ENCODE measurements at regions not wholly inside any gene's neighbourhood (a gene's known extent, or its start where the extent isn't known, plus 50 kb on each side); places are given as distances from the start of the nearest gene placed in this dataset.

DNA sequence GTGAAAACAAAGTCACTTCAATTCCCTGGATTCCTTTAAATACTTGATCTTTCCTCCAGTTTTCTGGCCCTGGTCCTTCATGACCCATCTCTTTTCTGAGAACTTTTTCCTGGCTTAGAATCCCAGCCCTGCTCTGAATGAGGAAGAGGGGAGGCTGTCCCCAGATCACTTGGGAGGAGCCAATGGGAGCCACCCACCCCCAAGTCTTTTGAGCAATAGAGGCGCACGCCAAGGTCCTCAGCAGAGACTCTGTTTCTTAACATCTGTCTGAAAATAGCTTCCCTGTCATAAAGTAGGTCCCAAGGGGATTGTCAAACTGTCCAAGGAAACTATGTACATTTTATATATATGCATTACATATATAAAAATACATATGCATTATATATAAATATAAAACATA is 126.8 kb downstream of the ADRA2A start:
- DNase-seq (ENCODE audit: low read depth in 2 of 2) = no peak

DNA sequence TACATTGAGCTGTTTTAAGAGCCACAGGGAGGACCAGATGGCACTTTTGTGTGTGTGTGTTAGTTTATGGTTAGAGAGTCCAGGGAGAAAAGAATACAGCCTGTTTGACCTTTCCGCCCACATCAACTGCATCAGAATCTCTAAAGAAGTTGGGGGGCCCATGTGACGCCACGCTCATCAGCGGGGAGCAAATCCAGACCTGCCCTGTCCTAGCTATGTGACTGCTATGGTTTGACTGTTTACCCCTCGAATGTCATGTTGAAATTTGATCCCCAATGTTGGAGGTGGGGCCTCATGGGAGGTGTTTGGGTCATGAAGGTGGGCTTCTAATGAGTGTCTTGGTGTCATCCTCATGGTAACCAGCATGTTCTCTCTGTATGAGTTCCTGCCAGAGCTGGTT is 128.0 kb downstream of the ADRA2A start:
- DNase-seq (ENCODE audit: low read depth in 2 of 2) = no peak

DNA sequence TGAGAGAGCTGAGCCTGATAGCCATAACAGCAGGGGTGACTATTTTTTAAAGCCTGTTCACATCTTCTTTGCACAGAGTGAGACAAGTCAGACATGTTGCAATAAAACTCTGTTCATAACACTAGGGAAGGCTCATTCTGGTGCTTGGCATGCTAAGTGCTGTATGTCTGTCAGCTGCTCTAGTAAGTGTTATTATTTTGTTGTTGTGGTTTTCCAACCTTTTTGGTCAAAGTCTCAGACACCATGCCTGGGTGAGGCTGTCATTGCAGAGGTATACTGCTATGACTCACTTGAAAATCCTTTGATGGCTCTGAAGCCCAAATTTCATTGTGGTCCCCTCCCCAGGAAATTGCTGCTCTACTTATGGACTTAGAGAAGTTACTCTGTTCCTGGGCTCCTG is 129.7 kb downstream of the ADRA2A start:
- no peak for DNase-seq (ENCODE audit: low read depth in 2 of 2)

DNA sequence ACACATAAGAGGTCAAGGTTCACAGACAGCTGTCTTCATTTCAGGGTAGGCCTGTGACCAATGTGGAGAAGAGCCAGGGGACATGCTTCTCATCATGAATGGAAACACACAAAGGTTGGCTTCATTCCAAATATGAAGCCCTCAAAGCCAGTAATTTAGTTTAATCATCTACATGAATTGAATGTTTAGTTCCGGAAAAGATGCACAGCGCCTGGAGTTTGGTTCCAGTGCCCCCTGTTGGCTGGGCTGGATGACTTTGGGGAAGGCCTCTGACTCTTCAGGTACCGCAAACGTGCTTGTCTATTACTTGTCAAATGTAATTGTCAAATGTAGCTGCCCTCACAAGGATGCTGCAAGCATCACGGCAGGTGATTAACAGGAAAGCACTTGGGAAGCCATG is 130.7 kb downstream of the ADRA2A start:
- DNase-seq (ENCODE audit: low read depth in 2 of 2) = no peak

DNA sequence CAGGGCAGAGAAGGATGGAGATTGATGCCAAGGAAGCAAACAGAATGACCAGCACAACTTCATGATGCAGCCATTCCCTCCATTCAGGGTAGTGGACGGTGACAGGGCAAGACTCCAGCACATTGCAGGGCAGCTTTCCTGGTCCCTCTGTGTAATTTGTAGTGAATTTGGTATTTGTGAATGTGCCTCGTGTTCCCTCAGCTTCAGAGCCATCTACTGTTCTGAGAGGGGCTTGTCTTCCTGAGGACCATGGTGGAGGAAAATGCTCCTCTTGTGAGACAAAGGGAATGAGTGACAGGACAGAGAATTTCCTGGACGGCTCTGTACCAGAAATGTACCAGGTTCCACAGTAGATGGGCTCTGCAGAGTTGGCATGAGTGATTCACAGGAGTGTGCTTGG is 132.1 kb downstream of the ADRA2A start:
- DNase-seq (ENCODE audit: low read depth in 2 of 2) = no peak

GRCh38 chr10:111209692-111210091 is 132.9 kb downstream of the ADRA2A start:
- DNase-seq (ENCODE audit: low read depth in 2 of 2) = no peak

GRCh38 chr10:111211241-111211640 is 134.4 kb downstream of the ADRA2A start:
- DNase-seq (ENCODE audit: low read depth in 2 of 2) = no peak

- DNase-seq (ENCODE audit: low read depth in 2 of 2) = no peak
These were observed 134.9 kb downstream of the ADRA2A start for GRCh38 chr10:111211706-111212105.

GRCh38 chr10:111221682-111222480 is 145.1 kb downstream of the ADRA2A start:
- DNase-seq (ENCODE audit: low read depth in 2 of 2) = no peak

DNA sequence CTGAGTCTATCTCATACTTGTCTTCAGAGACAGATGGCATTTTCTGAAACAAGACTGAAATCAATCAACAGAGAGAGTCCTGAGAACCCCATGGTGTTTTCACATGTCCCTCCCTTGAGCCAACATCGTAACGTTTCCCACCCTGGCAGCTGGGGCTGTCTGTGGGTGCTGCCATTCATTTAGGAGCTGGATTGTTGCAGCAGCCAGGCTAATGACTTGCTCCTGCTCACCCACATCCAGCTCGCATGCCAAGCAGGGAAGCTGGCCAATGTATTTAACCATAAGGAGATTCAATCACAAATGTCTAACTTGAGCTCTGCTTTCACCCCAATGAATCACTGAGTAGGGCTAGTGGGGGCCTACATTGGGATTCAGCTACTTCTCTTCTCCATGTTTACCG is 146.1 kb downstream of the ADRA2A start:
- DNase-seq (ENCODE audit: low read depth in 2 of 2) = no peak

- DNase-seq (ENCODE audit: low read depth in 2 of 2) = no peak
These were observed 154.9 kb downstream of the ADRA2A start for GRCh38 chr10:111231779-111232178.

DNA sequence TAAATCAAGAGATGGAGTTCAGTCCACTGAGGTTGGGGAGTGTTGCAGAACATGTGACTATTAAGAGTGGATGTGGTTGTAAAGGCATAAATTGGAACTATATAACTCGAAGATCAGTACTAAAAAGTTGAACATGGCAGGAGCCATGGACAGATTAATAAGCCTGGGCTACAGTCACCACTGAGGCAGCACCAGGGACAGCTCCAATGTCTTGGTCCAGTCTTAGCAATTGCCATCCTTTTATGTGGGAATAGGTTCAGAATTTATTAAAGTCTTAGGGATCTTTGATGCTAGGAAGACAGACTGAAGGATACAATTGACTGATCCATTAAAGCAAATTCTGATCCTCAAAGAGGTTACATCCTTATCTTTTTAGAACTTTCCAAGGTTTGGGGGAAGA is 156.6 kb downstream of the ADRA2A start:
- DNase-seq (ENCODE audit: low read depth in 2 of 2) = no peak

DNA sequence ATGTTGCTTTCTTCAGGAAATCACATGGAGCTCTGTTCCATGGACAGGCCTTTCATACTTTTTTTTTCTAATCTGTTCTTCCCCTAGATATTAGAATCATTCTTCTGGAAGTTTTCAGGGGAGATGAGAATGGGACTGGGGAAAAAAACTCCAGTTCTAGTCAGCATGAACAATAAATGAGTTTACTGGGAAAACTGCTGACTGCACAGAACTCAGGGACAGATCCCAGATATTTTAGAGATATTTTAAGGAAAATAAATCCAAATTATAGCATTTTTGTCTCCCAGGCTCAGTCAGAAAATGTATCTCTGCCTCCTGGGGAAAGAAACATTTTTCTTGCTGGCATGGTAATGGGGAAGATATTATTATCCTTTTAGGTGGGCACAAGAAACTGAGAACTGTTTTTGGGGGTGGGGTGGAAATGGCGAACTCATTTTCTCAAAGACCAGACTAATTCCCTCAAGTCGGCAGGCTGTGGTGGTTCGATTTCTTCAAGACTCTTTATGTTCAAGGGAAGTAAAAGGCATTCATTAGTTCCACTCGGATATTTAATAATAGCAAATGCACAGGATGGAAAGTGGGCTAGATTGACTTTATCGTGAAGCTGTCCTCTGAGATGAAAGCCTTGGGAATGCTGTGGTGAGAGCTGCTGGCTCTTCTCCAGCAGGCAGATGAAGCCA is 157.5 kb downstream of the ADRA2A start:
- DNase-seq (ENCODE audit: low read depth in 2 of 2) = no peak

- no peak for DNase-seq (ENCODE audit: low read depth in 2 of 2)
These were observed 158.1 kb downstream of the ADRA2A start for GRCh38 chr10:111234914-111235302.

DNA sequence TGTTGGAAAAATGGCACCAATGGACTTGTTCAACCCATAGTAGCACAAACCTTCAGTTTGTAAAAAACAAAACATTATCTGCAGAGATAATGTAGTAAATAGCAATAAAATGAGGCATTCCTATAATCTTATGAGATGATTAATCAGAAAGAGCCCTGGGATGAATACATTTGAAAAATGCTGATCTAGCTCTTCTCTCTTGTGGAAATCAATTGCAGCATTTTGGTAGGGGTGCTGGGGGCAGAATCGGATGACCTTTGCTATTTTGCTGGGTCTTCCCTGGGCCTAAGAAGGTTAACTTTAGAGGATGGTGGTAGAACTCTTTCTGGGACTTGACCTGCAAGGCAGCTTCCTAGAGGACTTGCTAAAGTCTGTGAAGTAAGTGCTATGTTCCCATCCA is 163.5 kb downstream of the ADRA2A start:
- DNase-seq (ENCODE audit: low read depth in 2 of 2) = no peak

GRCh38 chr10:111243126-111243525 is 166.3 kb downstream of the ADRA2A start:
- no peak for DNase-seq (ENCODE audit: low read depth in 2 of 2)

GRCh38 chr10:111246136-111246535 is 169.3 kb downstream of the ADRA2A start:
- no peak for DNase-seq (ENCODE audit: low read depth in 2 of 2)

DNA sequence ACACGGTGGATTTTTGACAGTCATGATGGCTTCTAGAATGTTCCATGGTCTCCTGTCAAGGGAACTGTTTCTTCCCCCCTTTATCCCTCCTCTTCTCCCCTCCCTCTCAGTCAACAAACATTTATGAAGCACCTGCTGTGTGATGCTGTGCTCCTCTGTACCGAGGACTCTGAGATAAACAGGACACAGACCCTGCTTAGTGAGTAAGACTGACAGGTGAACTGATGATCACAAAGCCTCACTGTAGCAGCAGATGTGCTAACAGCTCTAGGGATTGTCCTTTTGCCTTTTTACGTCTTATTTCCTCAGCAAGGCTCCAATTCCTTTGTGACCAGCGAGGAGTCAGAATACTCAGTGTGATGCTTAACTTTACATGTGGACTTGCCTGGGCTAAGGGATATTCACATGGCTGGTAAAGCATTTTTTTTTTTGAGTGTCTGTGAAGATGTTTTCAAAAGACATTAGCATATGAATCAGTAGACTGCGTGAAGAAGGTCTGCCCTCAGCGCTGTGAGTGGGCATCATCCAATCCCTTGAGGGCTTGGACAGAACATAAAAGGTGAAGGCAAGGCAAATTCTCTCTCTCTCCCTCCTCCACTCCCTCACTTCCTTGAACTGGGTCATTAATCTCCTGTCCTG is 170.1 kb downstream of the ADRA2A start:
- DNase-seq (ENCODE audit: low read depth in 2 of 2) = no peak

- no peak for DNase-seq (ENCODE audit: low read depth in 2 of 2)
These were observed 171.1 kb downstream of the ADRA2A start for GRCh38 chr10:111247781-111248389.

DNA sequence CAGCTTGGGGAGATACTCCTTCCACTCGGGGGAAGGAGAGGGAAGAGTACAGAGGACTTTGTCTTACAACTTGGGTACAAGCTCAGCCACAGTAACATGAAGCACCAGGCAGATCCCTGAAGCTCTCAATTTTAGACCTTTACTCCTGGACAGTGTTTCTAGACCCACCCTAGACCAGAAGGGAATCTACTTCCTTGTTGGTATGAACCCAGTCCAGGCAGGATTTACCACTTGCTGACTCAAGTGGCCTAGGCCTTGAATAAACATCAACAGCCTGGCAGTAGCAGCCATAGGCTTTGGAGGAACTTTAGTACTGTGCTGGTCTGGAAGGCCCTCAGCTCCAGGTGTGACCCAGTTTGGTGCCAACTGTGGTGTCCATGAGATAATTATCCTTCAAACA is 173.1 kb downstream of the ADRA2A start:
- no peak for DNase-seq (ENCODE audit: low read depth in 2 of 2)

DNA sequence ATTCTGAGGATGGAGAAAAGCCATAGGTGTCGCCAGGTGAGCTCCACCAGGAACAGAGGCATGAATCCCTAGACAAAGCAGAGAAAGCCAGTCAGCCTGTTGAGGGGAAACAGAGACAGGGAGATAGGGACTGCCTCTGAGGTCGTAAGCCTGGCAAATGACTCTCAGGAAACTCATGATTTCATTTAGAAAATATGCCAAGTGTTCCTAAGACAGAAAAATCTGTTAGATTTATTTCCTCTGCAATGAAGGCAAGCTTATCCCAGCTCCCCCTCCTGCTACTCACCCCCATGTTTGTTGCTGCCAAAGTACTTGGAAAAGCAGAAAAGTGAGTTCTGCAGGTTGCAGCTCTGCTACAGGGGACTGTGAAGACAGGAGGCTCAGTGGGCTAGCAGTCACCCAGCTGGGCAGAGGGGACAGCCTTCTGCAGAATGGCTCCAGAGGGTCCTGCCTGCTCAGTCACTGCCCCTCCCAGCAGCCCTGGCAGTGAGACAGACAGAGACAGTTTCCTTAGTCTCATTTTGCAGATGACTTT is 184.3 kb downstream of the ADRA2A start:
- no peak for DNase-seq (ENCODE audit: low read depth in 2 of 2)

DNA sequence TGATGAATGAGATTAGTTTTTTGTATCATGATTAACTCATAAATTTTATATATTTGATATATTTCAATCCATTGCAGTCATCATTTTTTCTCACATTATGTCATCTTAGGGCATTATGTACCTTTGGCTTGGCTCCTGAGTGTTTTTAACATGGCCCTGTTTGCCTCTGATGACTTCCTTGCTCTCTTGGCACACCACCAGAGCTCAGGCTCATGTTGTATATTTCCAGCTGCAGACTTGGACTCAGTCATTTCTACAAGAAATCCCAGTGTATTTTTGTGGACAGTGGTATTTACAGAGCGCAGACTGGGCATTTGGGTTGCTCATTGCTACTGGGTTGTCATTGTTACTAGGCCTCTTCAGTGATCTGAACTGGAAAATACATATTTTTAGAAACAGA is 188.5 kb downstream of the ADRA2A start:
- DNase-seq (ENCODE audit: low read depth in 2 of 2) = no peak

Data from activated CD8-positive, alpha-beta memory T cell treated with anti-CD3 and anti-CD28 coated beads for 4 hours (primary cell).